ENCODE measurements at regions not wholly inside any gene's neighbourhood (a gene's known extent, or its start where the extent isn't known, plus 50 kb on each side); places are given as distances from the start of the nearest gene placed in this dataset.

- Mint-ChIP-seq H3K27me3 (ENCODE audit: insufficient read depth, low read depth, poor library complexity) (no peaks in the 10 kb centered on the region), H3K4me3 (no peak overlapping the region), H3K4me1 (peaks cover 36% of the 10 kb centered on the region), H3K36me3 (ENCODE audit: low read depth) (peaks cover 23% of the 10 kb centered on the region), H3K27ac (no peak overlapping the region), H3K9me3 (peaks cover 20% of the 10 kb centered on the region)
- no peaks in the 10 kb centered on the region for H3K79me2 ChIP-seq (replicated peaks; ENCODE audit: insufficient read depth)
- no peaks in the 10 kb centered on the region for H3K36me3 ChIP-seq (ENCODE audit: insufficient read depth)
- H3K9me2 ChIP-seq (ENCODE audit: insufficient read depth): no peaks in the 10 kb centered on the region; the same call in 1 of the 2 replicates
- H3K4me3 ChIP-seq: no peak overlapping the region
- H3K4me2 ChIP-seq: no peak overlapping the region
- peaks cover 20% of the 10 kb centered on the region for H3K4me1 ChIP-seq (ENCODE audit: insufficient read depth)
- ATAC-seq (no peak), DNase-seq (ENCODE audit: low spot score) (no peak)
- no peak for TF ChIP-seq ETS1 (IDR thresholded peaks at IDR 0.05)
- no peak for TF ChIP-seq REST (IDR thresholded peaks at IDR 0.05; ENCODE audit: unreplicated experiment)
- H2AFZ ChIP-seq: no peak overlapping the region
- H3K27me3 ChIP-seq (ENCODE audit: insufficient read depth): no peaks in the 10 kb centered on the region
- H4K20me1 ChIP-seq (replicated peaks; ENCODE audit: insufficient read depth): no peaks in the 10 kb centered on the region
- H3K27ac ChIP-seq (ENCODE audit: low read depth): no peak overlapping the region
- no peaks in the 10 kb centered on the region for H3F3A ChIP-seq (replicated peaks; ENCODE audit: low read depth)
Measured at GRCh38 chr7:13036256-13036780, 348.9 kb downstream of the ARL4A start.

DNA sequence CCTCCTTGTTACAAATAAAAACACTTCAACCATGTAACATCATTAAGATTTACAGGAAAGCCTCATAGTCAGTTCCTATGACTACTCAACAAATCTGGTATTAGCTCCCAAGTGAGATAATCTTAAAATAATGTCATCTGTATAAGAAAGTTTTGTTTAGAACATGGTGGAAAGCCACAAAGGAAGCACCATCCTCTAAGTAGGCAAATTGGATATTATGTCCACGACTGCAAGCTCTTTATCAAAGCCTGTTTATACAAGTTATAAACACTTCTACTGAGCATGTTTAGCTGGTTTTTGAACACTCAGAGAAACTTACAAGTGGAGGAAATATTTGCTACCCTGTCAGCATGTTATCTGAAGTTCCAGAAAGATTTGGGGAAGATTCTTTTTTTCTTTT, 349.8 kb downstream of the ARL4A start:
- peaks cover 23% of the 10 kb centered on the region for H3K36me3 Mint-ChIP-seq (ENCODE audit: low read depth)
- no peak for TF ChIP-seq ZNF331 (CRISPR knock-in tag; IDR thresholded peaks at IDR 0.05; ENCODE audit: low read depth)
- TF ChIP-seq EZH2phosphoT487 (IDR thresholded peaks at IDR 0.05; ENCODE audit: unreplicated experiment): no peak
- TF ChIP-seq CREB1 (CRISPR knock-in tag; IDR thresholded peaks at IDR 0.05; ENCODE audit: low read depth): no peak
- TF ChIP-seq STAT1 (IDR thresholded peaks at IDR 0.05; ENCODE audit: unreplicated experiment): no peak
- no peak for TF ChIP-seq JUNB (IDR thresholded peaks at IDR 0.05; ENCODE audit: unreplicated experiment)
- no peak for TF ChIP-seq NANOG (IDR thresholded peaks at IDR 0.05; ENCODE audit: borderline replicate concordance)
- TF ChIP-seq, protein P1, sequence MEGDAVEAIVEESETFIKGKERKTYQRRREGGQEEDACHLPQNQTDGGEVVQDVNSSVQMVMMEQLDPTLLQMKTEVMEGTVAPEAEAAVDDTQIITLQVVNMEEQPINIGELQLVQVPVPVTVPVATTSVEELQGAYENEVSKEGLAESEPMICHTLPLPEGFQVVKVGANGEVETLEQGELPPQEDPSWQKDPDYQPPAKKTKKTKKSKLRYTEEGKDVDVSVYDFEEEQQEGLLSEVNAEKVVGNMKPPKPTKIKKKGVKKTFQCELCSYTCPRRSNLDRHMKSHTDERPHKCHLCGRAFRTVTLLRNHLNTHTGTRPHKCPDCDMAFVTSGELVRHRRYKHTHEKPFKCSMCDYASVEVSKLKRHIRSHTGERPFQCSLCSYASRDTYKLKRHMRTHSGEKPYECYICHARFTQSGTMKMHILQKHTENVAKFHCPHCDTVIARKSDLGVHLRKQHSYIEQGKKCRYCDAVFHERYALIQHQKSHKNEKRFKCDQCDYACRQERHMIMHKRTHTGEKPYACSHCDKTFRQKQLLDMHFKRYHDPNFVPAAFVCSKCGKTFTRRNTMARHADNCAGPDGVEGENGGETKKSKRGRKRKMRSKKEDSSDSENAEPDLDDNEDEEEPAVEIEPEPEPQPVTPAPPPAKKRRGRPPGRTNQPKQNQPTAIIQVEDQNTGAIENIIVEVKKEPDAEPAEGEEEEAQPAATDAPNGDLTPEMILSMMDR (conservative IDR thresholded peaks at IDR 0.05; ENCODE audit: low read depth in 2 of 2): no peak
- TF ChIP-seq REST (IDR thresholded peaks at IDR 0.05; ENCODE audit: unreplicated experiment): no peak

More for the DNA sequence above, 349.8 kb downstream of the ARL4A start:
- Histone ChIP-seq H2AFZ (no peak overlapping the region), H4K20me1 (replicated peaks; ENCODE audit: insufficient read depth) (no peaks in the 10 kb centered on the region), H3K79me2 (replicated peaks; ENCODE audit: insufficient read depth) (no peaks in the 10 kb centered on the region), H3K4me2 (no peak overlapping the region), H3K27me3 (ENCODE audit: insufficient read depth) (no peaks in the 10 kb centered on the region), H3K9me2 (ENCODE audit: insufficient read depth) (no peaks in the 10 kb centered on the region; the same call in 1 of the 2 replicates), H3F3A (replicated peaks; ENCODE audit: low read depth) (no peaks in the 10 kb centered on the region), H3K27ac (ENCODE audit: low read depth) (no peak overlapping the region), H3K4me3 (no peak overlapping the region), H3K4me1 (ENCODE audit: insufficient read depth) (peaks cover 15% of the 10 kb centered on the region), H3K36me3 (ENCODE audit: insufficient read depth) (no peaks in the 10 kb centered on the region)
- peaks cover 20% of the 10 kb centered on the region for H3K9me3 Mint-ChIP-seq
- DNase-seq (ENCODE audit: low spot score) (no peak), ATAC-seq (no peak)
- H3K27me3 Mint-ChIP-seq (ENCODE audit: insufficient read depth, low read depth, poor library complexity): no peaks in the 10 kb centered on the region
- peaks cover 27% of the 10 kb centered on the region for H3K4me1 Mint-ChIP-seq
- H3K27ac Mint-ChIP-seq: no peak overlapping the region
- H3K4me3 Mint-ChIP-seq: no peak overlapping the region

All from GM23338 (cell line).